ENCODE measurements at regions not wholly inside any gene's neighbourhood (a gene's known extent, or its start where the extent isn't known, plus 50 kb on each side); places are given as distances from the start of the nearest gene placed in this dataset.

DNA sequence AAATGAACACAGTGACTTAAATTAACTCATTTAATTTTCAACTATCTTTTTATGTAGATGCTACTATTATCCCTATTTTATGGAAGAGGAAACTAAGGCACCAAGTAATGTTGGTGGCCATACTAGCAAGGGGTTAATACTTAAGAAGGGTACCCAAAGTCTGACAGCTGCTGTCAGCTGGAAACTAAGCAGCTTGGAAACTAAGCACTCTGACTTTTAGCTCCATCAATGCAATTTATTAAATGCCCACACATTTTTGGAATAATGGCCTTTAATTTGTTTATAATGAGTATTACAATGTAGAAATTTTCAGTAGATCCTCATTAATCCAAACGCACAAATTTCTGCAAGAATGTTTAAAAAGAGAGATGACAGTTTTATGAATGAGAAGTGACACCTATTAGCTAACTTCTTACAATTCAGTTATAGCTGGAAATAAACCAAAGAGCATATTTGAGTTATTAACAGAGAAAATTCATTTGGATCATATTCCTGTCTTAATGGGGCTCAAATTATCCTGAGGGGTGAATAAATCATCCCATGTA, 483.1 kb upstream of the MBL2 start:
- TF ChIP-seq POLR2AphosphoS5 (IDR thresholded peaks at IDR 0.05; ENCODE audit: borderline replicate concordance, low read depth, low read length) (no peak), EZH2 (IDR thresholded peaks at IDR 0.05) (no peak)

Data from SK-N-MC (cell line).